NCI-H2171 treated with DMSO at 0.1 percent for 48 hours (cell line): ENCODE measurements at regions not wholly inside any gene's neighbourhood (a gene's known extent, or its start where the extent isn't known, plus 50 kb on each side); places are given as distances from the start of the nearest gene placed in this dataset.
"Not testable (repeated sequence)": the region's sequence is repeated elsewhere in the genome, so short reads cannot be mapped to it uniquely, and the experiment has no call there.

Experiments
- DNase-seq: peaks from one replicate; lab custom pipeline; 2025; lab: John Stamatoyannopoulos, UW

GRCh38 chr5:167312225-167312624 lies 979.2 kb upstream of the WWC1 start:
- DNase-seq, result no peak

GRCh38 chr5:167315762-167316161 lies 975.7 kb upstream of the WWC1 start:
- no peak for DNase-seq

- DNase-seq, result no peak
Observed at GRCh38 chr5:167317884-167318283, 973.6 kb upstream of the WWC1 start.

- DNase-seq, result no peak
Observed at GRCh38 chr5:167319243-167319642, 972.2 kb upstream of the WWC1 start.

GRCh38 chr5:167320019-167320418 lies 971.4 kb upstream of the WWC1 start:
- DNase-seq, result no peak

- no peak for DNase-seq
Observed at GRCh38 chr5:167332309-167332708, 959.1 kb upstream of the WWC1 start.

GRCh38 chr5:167336161-167336560 lies 955.3 kb upstream of the WWC1 start:
- no peak for DNase-seq

- DNase-seq, result no peak
Observed at GRCh38 chr5:167339205-167339604, 952.2 kb upstream of the WWC1 start.

- no peak for DNase-seq
Observed at GRCh38 chr5:167346461-167346860, 945.0 kb upstream of the WWC1 start.

GRCh38 chr5:167348251-167348926 lies 943.1 kb upstream of the WWC1 start:
- peak; percentile 58 for DNase-seq

- no peak for DNase-seq
Observed at GRCh38 chr5:167348980-167349379, 942.5 kb upstream of the WWC1 start.

GRCh38 chr5:167351316-167351715 lies 940.1 kb upstream of the WWC1 start:
- no peak for DNase-seq

- no peak for DNase-seq
Observed at GRCh38 chr5:167352801-167353200, 938.6 kb upstream of the WWC1 start.

GRCh38 chr5:167355346-167355745 lies 936.1 kb upstream of the WWC1 start:
- no peak for DNase-seq

- DNase-seq, result no peak
Observed at GRCh38 chr5:167356374-167356773, 935.1 kb upstream of the WWC1 start.

GRCh38 chr5:167358868-167359492 lies 932.5 kb upstream of the WWC1 start:
- DNase-seq, result no peak

- DNase-seq, result no peak
Observed at GRCh38 chr5:167361795-167362194, 929.6 kb upstream of the WWC1 start.

- no peak for DNase-seq
Observed at GRCh38 chr5:167363065-167363464, 928.4 kb upstream of the WWC1 start.

- no peak for DNase-seq
Observed at GRCh38 chr5:167375125-167375524, 916.3 kb upstream of the WWC1 start.

GRCh38 chr5:167378894-167379723 lies 912.3 kb upstream of the WWC1 start:
- no peak for DNase-seq

GRCh38 chr5:167381457-167381856 lies 910.0 kb upstream of the WWC1 start:
- no peak for DNase-seq

GRCh38 chr5:167389537-167389936 lies 901.9 kb upstream of the WWC1 start:
- DNase-seq, result no peak

GRCh38 chr5:167391286-167391685 lies 900.2 kb upstream of the WWC1 start:
- DNase-seq, result not testable (repeated sequence)
